Activated CD4-positive, alpha-beta memory T cell treated with anti-CD3 and anti-CD28 coated beads for 36 hours (primary cell): ENCODE measurements at regions not wholly inside any gene's neighbourhood (a gene's known extent, or its start where the extent isn't known, plus 50 kb on each side); places are given as distances from the start of the nearest gene placed in this dataset.
"Not testable (repeated sequence)": the region's sequence is repeated elsewhere in the genome, so short reads cannot be mapped to it uniquely, and the experiment has no call there.

ENCODE experiments used
- CTCF ChIA-PET: fragments of 350-600 bp; sonication (Branson Sonifier 250); formaldehyde crosslinking; loops from one replicate; lab custom pipeline; 2021; ENCODE audit warnings: antibody characterized with exemption, inconsistent platforms; lab: Charles Lee
- POLR2A ChIA-PET: fragments of 350-600 bp; sonication (Branson Sonifier 250); formaldehyde crosslinking; loops from one replicate; lab custom pipeline; 2021; ENCODE audit warnings: antibody characterized with exemption; lab: Charles Lee
- DNase-seq: peaks from one replicate; pipeline ENCODE4 v3.0.0-alpha.2; 2020
- H3K27ac Mint-ChIP-seq: one replicate; pipeline ENCODE4 v1.8.0; 2021; ENCODE audit warnings: mixed read lengths
- H3K27me3 Mint-ChIP-seq: one replicate; pipeline ENCODE4 v1.8.0; 2021; ENCODE audit warnings: mixed read lengths
- H3K36me3 Mint-ChIP-seq: one replicate; pipeline ENCODE4 v1.8.0; 2021; ENCODE audit warnings: mixed read lengths
- H3K4me1 Mint-ChIP-seq: one replicate; pipeline ENCODE4 v1.8.0; 2021; ENCODE audit warnings: low read depth, mixed read lengths
- H3K4me3 Mint-ChIP-seq: one replicate; pipeline ENCODE4 v1.8.0; 2021; ENCODE audit warnings: mild to moderate bottlenecking, mixed read lengths
- H3K9me3 Mint-ChIP-seq: one replicate; pipeline ENCODE4 v1.8.0; 2021; ENCODE audit warnings: mixed read lengths
- intact Hi-C: fragments of 100-400 bp; cut with micrococcal nuclease; formaldehyde crosslinking; loops from one replicate; pipeline ENCODE4 v1.15.1; 2023

DNA sequence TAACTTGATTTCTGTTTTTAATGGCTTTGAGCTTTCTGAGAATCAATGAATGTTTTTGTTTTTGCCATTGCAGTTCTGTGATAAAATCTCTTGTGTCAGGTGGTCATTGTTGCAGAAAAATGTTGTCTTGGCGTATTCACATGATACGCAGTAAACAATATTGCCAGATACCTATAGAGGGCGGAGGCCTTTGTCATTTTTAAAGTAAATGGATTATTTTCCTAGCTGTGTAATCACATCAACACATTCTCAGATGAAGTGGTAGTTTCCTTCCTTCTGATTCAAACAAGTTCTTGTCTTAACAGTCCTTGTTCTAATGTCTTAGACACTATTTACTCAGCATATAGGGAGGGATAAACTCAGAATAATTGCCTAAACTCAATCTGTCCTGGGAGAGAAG, 109.9 kb upstream of the DAB2 start:
- Mint-ChIP-seq H3K9me3 (no peaks in the 10 kb centered on the region), H3K4me3 (no peak overlapping the region), H3K27me3 (peaks cover 12% of the 10 kb centered on the region), H3K4me1 (no peaks in the 10 kb centered on the region), H3K27ac (no peak overlapping the region), H3K36me3 (no peaks in the 10 kb centered on the region)
- intact Hi-C loops = no loop called here
- ChIA-PET POLR2A (no interaction called here), CTCF (interaction anchor here (1.2 kb wide), 1 partner anchor 8 kb away, joined by 5 read pairs; no protein-coding TSS in a partner anchor)
- no peak for DNase-seq

DNA sequence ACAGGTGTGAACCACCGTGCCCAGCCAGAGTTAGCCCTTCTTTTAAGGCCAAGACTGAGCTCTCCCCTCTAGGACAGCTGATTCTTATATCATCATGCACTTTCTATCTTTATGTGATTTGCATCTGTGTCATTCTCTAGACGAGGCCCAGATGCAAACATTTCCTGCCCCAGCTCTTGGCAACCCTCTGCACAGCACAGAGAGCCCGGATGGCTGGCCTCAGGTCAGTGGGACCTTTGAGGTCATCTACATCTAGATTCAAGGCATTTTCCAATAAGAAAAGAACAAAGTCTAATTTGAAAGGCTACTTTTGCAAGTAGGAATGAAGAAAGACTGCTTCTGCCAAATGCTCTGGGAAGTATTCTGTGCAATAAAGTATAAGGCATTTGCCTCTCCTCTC, 109.0 kb upstream of the DAB2 start:
- H3K4me1 Mint-ChIP-seq = no peaks in the 10 kb centered on the region
- peaks cover 12% of the 10 kb centered on the region for H3K27me3 Mint-ChIP-seq
- intact Hi-C loops = no loop called here
- CTCF ChIA-PET = interaction anchor here (1.5 kb wide), 1 partner anchor 10 kb away, joined by 4 read pairs; no protein-coding TSS in a partner anchor
- no peaks in the 10 kb centered on the region for H3K9me3 Mint-ChIP-seq
- POLR2A ChIA-PET = no interaction called here
- no peak overlapping the region for H3K27ac Mint-ChIP-seq
- no peak for DNase-seq
- no peak overlapping the region for H3K4me3 Mint-ChIP-seq
- no peaks in the 10 kb centered on the region for H3K36me3 Mint-ChIP-seq

DNA sequence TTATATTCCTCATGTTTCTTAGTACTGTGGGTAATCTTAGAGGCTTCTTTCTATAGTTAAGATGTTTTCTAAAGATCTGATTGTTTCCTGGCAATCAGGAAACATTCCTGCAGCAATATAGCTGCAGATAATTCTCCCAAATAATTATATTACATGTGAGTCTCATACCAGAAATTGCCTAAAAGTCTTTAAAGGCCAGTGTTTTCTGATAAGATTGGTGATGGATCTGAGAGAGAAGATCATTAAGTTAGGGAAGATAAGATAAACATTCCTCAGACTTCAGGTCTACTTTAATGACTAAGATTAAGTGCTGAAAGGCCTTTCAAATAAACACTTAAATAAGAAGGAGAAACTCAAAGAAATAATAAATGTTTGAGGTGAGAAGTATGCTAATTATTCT, 107.7 kb upstream of the DAB2 start:
- Mint-ChIP-seq H3K27me3 (peaks cover 10% of the 10 kb centered on the region), H3K9me3 (no peaks in the 10 kb centered on the region), H3K4me1 (no peaks in the 10 kb centered on the region), H3K4me3 (no peak overlapping the region), H3K27ac (no peak overlapping the region), H3K36me3 (no peaks in the 10 kb centered on the region)
- intact Hi-C loops = no loop called here
- DNase-seq = no peak
- ChIA-PET CTCF (interaction anchor here (1.2 to 1.5 kb wide), 2 partner anchors 11 to 156 kb away, joined by 3 to 4 read pairs; no protein-coding TSS in a partner anchor), POLR2A (no interaction called here)

DNA sequence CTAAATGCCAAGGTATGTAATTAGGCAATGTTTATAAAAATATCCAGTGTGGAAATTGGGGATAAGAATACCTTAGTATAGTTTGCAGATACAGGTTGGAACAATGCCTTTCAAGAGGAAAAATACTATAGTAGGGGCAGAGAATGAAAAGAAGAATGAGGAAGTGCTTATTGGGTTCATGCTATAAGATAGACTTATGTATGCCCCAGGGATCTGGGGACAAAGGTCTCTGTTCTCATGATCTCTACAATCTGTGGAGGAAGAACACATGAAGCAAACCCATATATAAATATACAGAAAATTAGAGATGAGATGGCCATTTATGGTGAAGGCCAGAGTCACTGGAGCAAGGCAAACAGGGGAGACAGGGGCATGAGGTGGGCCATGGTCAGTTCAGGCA, 106.5 kb upstream of the DAB2 start:
- intact Hi-C loops = no loop called here
- Mint-ChIP-seq H3K27me3 (peaks cover 8% of the 10 kb centered on the region), H3K4me1 (no peaks in the 10 kb centered on the region), H3K4me3 (no peak overlapping the region), H3K27ac (no peak overlapping the region), H3K36me3 (no peaks in the 10 kb centered on the region), H3K9me3 (no peaks in the 10 kb centered on the region)
- DNase-seq = no peak
- ChIA-PET CTCF (interaction anchor here (1.2 kb wide), 1 partner anchor 155 kb away, joined by 3 read pairs; no protein-coding TSS in a partner anchor), POLR2A (no interaction called here)

DNA sequence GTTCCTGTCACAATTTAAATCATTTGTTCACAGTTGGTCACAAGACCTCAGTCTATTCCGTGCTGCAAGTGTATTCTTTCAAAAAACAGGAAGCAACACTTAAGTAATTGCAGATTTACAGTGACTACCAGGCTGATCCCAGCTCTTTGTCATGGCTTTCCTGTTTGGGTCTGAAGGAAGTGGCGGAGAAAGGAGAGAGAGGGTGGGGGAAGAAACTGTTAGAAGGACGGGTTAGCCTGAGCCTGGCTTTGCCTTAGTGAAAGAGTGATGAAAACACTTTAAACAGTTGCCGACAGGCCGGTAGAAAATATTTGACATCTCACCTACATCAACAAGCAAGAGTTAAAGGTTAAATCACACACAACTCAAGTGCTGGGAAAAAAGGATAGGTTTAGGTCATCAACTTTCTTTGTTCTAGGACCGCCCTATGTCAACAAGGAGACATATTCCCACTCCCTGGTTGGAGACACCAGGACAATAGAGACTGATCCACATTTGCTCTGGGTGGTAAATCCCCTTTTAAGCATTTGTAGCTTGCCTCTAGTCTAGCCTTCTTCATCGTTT, 102.2 kb upstream of the DAB2 start:
- Mint-ChIP-seq H3K4me3 (no peak overlapping the region), H3K4me1 (no peaks in the 10 kb centered on the region), H3K27me3 (peaks cover 19% of the 10 kb centered on the region), H3K9me3 (no peaks in the 10 kb centered on the region), H3K27ac (no peak overlapping the region), H3K36me3 (no peaks in the 10 kb centered on the region)
- no peak for DNase-seq
- CTCF ChIA-PET = no interaction called here
- intact Hi-C loops = no loop called here
- POLR2A ChIA-PET = no interaction called here

DNA sequence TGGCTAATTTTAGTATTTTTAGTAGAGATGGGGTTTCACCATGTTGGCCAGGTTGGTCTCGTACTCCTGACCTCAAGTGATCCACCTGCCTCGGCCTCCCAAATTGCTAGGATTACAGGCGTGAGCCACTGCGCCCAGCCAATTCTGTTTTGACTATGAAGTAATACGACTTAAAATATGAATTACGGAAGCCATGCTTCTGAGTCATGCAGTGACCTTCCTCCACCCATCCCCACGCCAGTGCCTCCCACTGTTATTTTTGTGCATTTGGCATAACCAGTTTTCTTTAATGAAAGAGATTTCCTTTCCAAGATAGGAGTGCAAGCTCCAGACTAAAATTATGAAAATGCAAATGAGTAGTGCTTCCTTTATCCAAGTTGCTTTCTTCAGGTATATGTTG, 101.0 kb upstream of the DAB2 start:
- H3K36me3 Mint-ChIP-seq, H3K4me1 Mint-ChIP-seq, H3K4me3 Mint-ChIP-seq, H3K9me3 Mint-ChIP-seq, H3K27ac Mint-ChIP-seq, intact Hi-C loops, DNase-seq: not testable (repeated sequence)
- H3K27me3 Mint-ChIP-seq = peaks cover 21% of the 10 kb centered on the region
- ChIA-PET POLR2A (interaction anchor here (0.6 kb wide), 1 partner anchor 1778 kb away, joined by 3 read pairs; no protein-coding TSS in a partner anchor), CTCF (interaction anchor here (1.5 kb wide), 1 partner anchor 22 kb away, joined by 5 read pairs; no protein-coding TSS in a partner anchor)

DNA sequence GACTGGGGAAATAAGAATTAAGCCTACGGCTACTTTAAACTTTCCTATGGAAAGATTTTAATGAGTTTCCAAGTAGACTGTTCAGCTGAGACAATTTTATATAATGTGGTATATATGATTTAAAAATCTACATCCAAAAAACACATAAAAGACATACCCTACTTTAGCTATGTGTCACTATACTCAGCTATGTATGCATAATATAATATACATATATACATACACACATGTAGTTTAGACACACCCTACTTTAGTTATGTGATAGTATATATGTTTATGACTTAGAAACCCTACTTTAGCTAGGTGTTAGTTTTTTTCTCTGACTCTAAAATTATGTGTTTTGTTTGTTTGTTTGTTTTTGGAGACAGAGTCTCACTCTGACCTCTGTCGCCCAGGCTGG, 100.5 kb upstream of the DAB2 start:
- Mint-ChIP-seq H3K36me3 (no peaks in the 10 kb centered on the region), H3K9me3 (no peaks in the 10 kb centered on the region), H3K27me3 (peaks cover 25% of the 10 kb centered on the region), H3K4me3 (no peak overlapping the region), H3K4me1 (no peaks in the 10 kb centered on the region), H3K27ac (no peak overlapping the region)
- DNase-seq = no peak
- intact Hi-C loops = no loop called here
- CTCF ChIA-PET = interaction anchor here (1.5 kb wide), 1 partner anchor 23 kb away, joined by 5 read pairs; no protein-coding TSS in a partner anchor
- POLR2A ChIA-PET = interaction anchor here (0.6 kb wide), 1 partner anchor 1778 kb away, joined by 3 read pairs; no protein-coding TSS in a partner anchor

DNA sequence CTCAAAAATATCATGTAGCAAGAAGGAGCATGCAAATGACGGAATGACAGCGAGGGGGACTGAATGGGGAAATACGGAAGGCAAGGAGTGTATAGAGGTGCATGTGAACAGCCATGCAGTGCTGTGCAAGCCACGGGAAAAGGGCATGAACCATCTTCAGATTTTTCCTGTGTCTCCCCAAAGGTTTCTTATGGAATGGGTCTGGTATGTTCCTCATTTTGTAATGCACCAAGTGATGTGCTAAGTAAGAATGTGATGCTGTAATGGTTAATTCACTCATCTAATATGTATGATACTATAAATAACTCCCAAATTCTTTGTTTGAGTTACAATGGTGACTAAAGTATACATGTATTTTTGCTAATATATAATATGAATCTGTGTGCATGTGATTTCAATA, 99.0 kb upstream of the DAB2 start:
- no peaks in the 10 kb centered on the region for H3K36me3 Mint-ChIP-seq
- peaks cover 23% of the 10 kb centered on the region for H3K27me3 Mint-ChIP-seq
- ChIA-PET POLR2A (no interaction called here), CTCF (interaction anchor here (0.6 to 1.2 kb wide), 2 partner anchors 148 to 1511 kb away, joined by 4 to 5 read pairs; no protein-coding TSS in a partner anchor)
- no peaks in the 10 kb centered on the region for H3K9me3 Mint-ChIP-seq
- DNase-seq = no peak
- no peaks in the 10 kb centered on the region for H3K4me1 Mint-ChIP-seq
- intact Hi-C loops = no loop called here
- H3K27ac Mint-ChIP-seq = no peak overlapping the region
- no peak overlapping the region for H3K4me3 Mint-ChIP-seq

DNA sequence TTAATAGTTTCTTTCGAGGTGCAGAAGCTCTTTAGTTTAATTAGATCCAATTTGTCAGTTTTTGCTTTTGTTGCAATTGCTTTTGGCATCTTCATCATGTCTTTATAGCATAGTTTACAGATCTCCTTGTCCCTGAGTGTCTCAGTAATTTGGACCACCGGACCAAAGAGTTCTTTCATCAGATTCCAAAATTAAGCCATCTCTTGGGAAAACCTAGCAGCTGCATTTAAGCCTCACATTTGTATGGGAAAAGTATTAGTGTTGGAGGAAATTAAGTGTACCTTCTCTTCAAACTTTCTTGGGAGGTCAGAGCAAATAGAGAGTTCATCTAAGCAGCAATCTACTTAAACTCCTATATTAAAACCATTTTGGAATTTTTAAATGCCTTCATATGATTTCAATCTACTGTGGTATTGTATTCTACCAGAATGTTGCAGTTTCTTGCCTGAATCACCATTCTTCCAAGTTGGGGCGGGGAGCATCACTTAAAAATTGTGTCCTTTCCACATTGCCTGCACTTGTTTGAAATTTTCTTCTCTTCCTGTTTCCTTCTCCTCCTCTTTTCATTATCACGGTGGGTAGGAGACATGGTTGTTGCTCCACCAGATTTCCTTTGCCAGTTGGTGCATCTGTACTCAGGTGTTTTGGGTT, 97.3 kb upstream of the DAB2 start:
- CTCF ChIA-PET = no interaction called here
- POLR2A ChIA-PET = no interaction called here
- Mint-ChIP-seq H3K27ac (no peak overlapping the region), H3K9me3 (no peaks in the 10 kb centered on the region), H3K27me3 (peaks cover 23% of the 10 kb centered on the region), H3K4me1 (no peaks in the 10 kb centered on the region), H3K4me3 (no peak overlapping the region), H3K36me3 (no peaks in the 10 kb centered on the region)
- intact Hi-C loops = no loop called here
- no peak for DNase-seq

DNA sequence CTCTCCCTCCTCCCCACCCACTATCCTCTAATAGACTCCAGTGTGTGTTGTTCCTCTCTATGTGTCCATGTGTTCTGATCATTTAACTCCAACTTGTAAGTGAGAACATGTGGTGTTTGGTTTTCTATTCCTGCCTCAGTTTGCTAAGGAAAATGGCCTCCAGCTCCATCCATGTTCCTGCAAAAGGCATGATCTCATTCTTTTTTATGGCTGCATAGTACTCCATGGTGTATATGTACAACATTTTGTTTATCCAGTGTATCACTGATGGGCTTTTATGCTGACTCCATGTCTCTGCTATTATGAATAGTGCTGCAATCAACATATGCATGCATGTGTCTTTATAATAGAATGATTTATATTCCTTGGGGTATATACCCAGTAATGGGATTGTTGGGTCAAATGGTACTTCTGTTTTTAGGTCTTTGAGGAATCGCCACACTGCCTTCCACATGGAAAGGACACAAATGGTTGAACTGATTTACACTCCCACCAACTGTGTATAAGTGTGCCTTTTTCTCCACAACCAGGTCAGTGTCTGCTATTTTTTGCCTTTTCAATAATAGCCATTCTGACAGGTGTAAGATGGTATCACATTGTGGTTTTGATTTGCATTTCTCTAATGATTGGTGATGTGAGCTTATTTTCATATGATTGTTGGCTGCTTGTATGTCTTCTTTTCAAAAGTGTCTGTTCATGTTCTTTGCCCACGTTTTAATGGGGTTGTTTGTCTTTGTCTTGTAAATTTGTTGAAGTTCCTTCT, 96.5 kb upstream of the DAB2 start:
- no peak for DNase-seq
- H3K27me3 Mint-ChIP-seq = peaks cover 18% of the 10 kb centered on the region
- H3K9me3 Mint-ChIP-seq = no peaks in the 10 kb centered on the region
- POLR2A ChIA-PET = no interaction called here
- no peaks in the 10 kb centered on the region for H3K4me1 Mint-ChIP-seq
- no peaks in the 10 kb centered on the region for H3K36me3 Mint-ChIP-seq
- CTCF ChIA-PET = interaction anchor here (1.0 kb wide), 1 partner anchor 145 kb away, joined by 4 read pairs; no protein-coding TSS in a partner anchor
- intact Hi-C loops = no loop called here
- H3K27ac Mint-ChIP-seq = no peak overlapping the region
- H3K4me3 Mint-ChIP-seq = no peak overlapping the region

DNA sequence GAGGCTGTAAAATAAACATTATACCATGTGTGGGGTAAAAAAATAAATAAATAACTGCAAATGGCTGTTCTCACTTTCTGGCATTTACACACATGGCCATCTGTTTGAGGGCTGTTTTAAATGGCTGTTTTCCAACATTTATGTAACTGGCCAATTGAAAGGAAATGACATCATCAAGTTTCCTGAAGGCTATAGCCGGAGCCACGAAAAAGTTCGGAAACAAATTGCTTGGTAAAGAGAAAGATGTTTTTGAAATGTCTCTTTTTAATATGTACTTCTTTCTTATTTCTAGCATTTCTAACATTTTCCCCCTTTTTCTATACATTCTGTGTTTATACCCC, 95.4 kb upstream of the DAB2 start:
- DNase-seq = no peak
- CTCF ChIA-PET = no interaction called here
- POLR2A ChIA-PET = no interaction called here
- no peak overlapping the region for H3K27ac Mint-ChIP-seq
- no peak overlapping the region for H3K4me3 Mint-ChIP-seq
- intact Hi-C loops = no loop called here
- H3K4me1 Mint-ChIP-seq = no peaks in the 10 kb centered on the region
- H3K36me3 Mint-ChIP-seq = no peaks in the 10 kb centered on the region
- no peaks in the 10 kb centered on the region for H3K9me3 Mint-ChIP-seq
- peaks cover 16% of the 10 kb centered on the region for H3K27me3 Mint-ChIP-seq

DNA sequence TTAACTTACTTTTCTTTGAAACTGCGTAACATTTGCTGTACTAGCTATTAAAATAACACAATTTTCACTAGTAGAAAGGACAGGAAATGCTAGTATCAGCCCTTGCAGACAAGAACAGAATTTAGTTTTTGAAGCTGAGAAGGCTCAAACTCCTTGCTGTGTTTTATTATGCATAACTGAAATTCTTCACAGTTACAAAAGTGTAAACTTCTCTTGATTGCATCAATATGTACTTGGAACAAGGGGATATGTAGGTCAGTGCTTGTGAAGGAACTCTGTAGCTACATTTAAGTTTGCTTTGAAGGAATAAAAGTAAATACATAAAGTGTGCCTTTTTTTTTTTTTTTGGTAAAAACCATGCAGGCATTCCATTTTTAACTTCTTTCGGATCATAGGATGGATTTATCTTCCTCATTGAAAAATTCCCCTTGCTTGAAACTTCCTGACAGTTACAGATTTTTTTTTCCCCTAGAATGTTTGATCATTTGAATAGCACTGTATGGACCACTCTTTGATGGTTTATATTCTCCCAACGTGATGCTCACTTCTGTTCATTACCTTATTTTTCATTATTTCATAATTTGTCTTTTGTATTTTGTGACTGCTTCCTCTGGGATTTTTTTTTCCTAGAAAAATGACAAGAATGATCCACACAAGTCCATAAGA, 94.9 kb upstream of the DAB2 start:
- ChIA-PET POLR2A (no interaction called here), CTCF (interaction anchor here (0.6 to 1.2 kb wide), 2 partner anchors 44 to 144 kb away, joined by 3 to 5 read pairs; no protein-coding TSS in a partner anchor)
- Mint-ChIP-seq H3K9me3 (no peaks in the 10 kb centered on the region), H3K4me3 (no peak overlapping the region), H3K27me3 (peaks cover 15% of the 10 kb centered on the region), H3K4me1 (no peaks in the 10 kb centered on the region), H3K36me3 (no peaks in the 10 kb centered on the region), H3K27ac (no peak overlapping the region)
- DNase-seq = no peak
- intact Hi-C loops = no loop called here
